Urinary bladder (tissue), 3 donors: ENCODE measurements at regions not wholly inside any gene's neighbourhood (a gene's known extent, or its start where the extent isn't known, plus 50 kb on each side); places are given as distances from the start of the nearest gene placed in this dataset.

Experiments used
- DNase-seq: peaks from one replicate; pipeline ENCODE4 v3.0.0-alpha.2; 2015; ENCODE audit errors: extremely low spot score
- H3K27ac ChIP-seq: one replicate; pipeline ENCODE4 v1.5.1; 2013; ENCODE audit warnings: low read depth, mild to moderate bottlenecking, moderate library complexity
- H3K36me3 ChIP-seq: one replicate; pipeline ENCODE4 v1.6.1; 2013; ENCODE audit warnings: mild to moderate bottlenecking, moderate library complexity; ENCODE audit not compliant: insufficient read depth
- H3K4me1 ChIP-seq: one replicate; pipeline ENCODE4 v1.6.1; 2013; ENCODE audit warnings: mild to moderate bottlenecking, moderate library complexity; ENCODE audit not compliant: insufficient read depth
- H3K4me3 ChIP-seq: one replicate; pipeline ENCODE4 v1.5.1; 2013; ENCODE audit warnings: low read depth, low read length
- WGBS: extraction: QIAGEN DNeasy Blood & Tissue Kit; methylation state at CpG from one replicate; pipeline ENCODE4 v1.1.7; 2013; 5-methylcytosine and 5-hydroxymethylcytosine counted together
- donor health status: healthy with polysubstance abuse.
- donor health status: healthy.

GRCh38 chr2:138319616-138320015 lies 182.0 kb upstream of the SPOPL start:
- Histone ChIP-seq H3K36me3 (no peaks in the 10 kb centered on the region), H3K4me1 (no peaks in the 10 kb centered on the region), H3K4me3 (no peak overlapping the region), H3K27ac (no peak overlapping the region)
- no peak for DNase-seq
- 63% methylated on average over 2 of the region's 2 CpGs for WGBS

GRCh38 chr2:138321458-138321857 lies 180.1 kb upstream of the SPOPL start:
- DNase-seq, result no peak
- Histone ChIP-seq H3K27ac (no peak overlapping the region), H3K4me1 (no peaks in the 10 kb centered on the region), H3K36me3 (no peaks in the 10 kb centered on the region), H3K4me3 (no peak overlapping the region)
- 89% methylated on average over 2 of the region's 2 CpGs for WGBS

GRCh38 chr2:138323382-138324067 lies 178.0 kb upstream of the SPOPL start:
- DNase-seq, result no peak
- WGBS, result 90% methylated on average over 2 of the region's 2 CpGs
- H3K27ac ChIP-seq, result no peak overlapping the region
- H3K4me1 ChIP-seq, result no peaks in the 10 kb centered on the region
- H3K4me3 ChIP-seq, result no peak overlapping the region
- no peaks in the 10 kb centered on the region for H3K36me3 ChIP-seq

DNA sequence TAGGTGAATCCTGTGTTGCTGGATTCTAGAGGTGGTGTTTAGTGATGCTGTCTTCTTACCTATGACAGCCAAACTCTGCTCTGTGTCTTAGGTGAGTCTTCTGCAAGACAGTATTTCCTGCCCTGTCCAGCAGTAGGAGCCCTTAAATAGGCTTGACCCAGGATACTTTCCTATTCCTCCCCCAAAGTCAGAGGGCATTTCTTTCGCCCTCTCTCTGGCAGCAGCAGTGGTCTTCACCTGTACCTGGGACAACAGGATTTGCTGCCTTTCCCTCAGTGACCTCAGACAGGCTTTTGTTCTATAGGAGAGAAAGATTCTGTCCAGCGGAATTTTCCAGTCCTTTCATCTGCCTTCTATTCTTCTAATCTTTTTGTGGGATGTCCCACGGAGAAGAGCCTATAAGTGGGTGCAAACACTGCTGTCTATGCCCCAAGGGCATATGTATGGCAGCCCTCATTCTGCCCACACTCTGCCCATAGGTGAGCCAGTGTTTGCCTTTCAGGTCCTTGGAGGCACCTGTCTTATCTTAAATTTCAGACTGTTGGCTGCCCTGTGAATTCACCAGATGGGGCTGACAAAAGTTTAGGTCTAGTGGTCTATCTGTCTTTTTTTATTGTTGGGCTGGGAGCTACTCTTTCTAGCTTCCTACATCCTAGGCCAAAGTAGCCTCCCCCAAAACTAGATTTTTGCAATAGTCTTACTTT lies 177.3 kb upstream of the SPOPL start:
- Histone ChIP-seq H3K4me1 (no peaks in the 10 kb centered on the region), H3K4me3 (no peak overlapping the region), H3K27ac (no peak overlapping the region), H3K36me3 (no peaks in the 10 kb centered on the region)
- 86% methylated on average over 3 of the region's 3 CpGs for WGBS
- DNase-seq, result no peak

GRCh38 chr2:138327967-138328366 lies 173.6 kb upstream of the SPOPL start:
- DNase-seq, result no peak
- Histone ChIP-seq H3K27ac (no peak overlapping the region), H3K4me1 (no peaks in the 10 kb centered on the region), H3K36me3 (no peaks in the 10 kb centered on the region), H3K4me3 (no peak overlapping the region)
- whole genome bisulfite sequencing, result 96% methylated on average over 1 of the region's 1 CpG

GRCh38 chr2:138329162-138329561 lies 172.4 kb upstream of the SPOPL start:
- WGBS, result 81% methylated on average over 3 of the region's 3 CpGs
- Histone ChIP-seq H3K36me3 (no peaks in the 10 kb centered on the region), H3K4me3 (no peak overlapping the region), H3K4me1 (no peaks in the 10 kb centered on the region), H3K27ac (no peak overlapping the region)
- DNase-seq, result no peak

- WGBS, result 32% methylated on average over 1 of the region's 1 CpG
- no peaks in the 10 kb centered on the region for H3K36me3 ChIP-seq
- no peak for DNase-seq
These were observed 172.0 kb upstream of the SPOPL start for GRCh38 chr2:138329591-138329990.

GRCh38 chr2:138333121-138333520 lies 168.4 kb upstream of the SPOPL start:
- Histone ChIP-seq H3K4me3 (no peak overlapping the region), H3K27ac (no peak overlapping the region), H3K4me1 (no peaks in the 10 kb centered on the region), H3K36me3 (no peaks in the 10 kb centered on the region)
- DNase-seq, result no peak

More at GRCh38 chr2:138329591-138329990, 172.0 kb upstream of the SPOPL start:
- Histone ChIP-seq H3K27ac (no peak overlapping the region), H3K4me3 (no peak overlapping the region), H3K4me1 (no peaks in the 10 kb centered on the region)

DNA sequence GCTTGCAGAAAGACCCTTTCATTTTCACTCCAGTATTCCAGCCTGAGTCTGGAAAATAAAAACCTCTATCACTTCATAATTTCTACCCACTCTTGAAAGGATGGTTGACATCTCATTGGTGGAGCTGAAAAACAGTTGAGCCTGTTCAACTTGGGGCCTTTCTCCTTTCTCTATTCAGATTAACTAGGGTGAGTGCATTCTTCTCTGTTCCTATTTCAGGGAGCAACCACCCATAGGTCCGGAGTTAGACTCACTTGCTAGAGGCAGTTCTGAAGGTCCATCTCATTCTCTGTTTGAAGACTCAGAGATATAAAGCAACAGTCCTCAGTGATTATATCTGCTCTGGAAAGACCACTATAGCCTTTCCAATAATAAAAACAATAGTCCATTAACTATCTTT lies 167.9 kb upstream of the SPOPL start:
- WGBS, result 91% methylated on average over 1 of the region's 1 CpG
- Histone ChIP-seq H3K4me1 (no peaks in the 10 kb centered on the region), H3K27ac (no peak overlapping the region), H3K4me3 (no peak overlapping the region), H3K36me3 (no peaks in the 10 kb centered on the region)
- DNase-seq, result no peak

DNA sequence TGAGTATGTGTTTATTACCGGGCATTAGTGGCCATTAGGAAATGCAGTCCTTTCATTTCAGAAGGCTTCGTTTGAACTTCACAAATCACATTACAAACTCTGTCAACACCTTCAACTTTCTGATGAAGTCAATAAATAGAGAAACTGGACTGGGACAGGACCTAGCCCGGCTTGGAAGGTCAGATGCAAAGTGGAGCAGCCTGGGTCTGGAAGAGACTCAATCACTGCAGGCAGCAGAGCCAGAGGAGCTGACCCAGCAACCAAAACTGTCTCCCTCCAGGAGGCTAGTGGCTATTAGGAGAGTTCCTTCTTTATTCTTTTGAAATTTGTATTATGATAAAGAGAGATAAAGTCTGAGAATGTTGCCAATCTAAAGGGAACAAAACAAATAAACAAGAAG lies 167.2 kb upstream of the SPOPL start:
- no peak for DNase-seq
- no peak overlapping the region for H3K4me3 ChIP-seq
- no peaks in the 10 kb centered on the region for H3K4me1 ChIP-seq
- H3K27ac ChIP-seq, result no peak overlapping the region
- WGBS, result 57% methylated on average over 3 of the region's 3 CpGs
- H3K36me3 ChIP-seq, result no peaks in the 10 kb centered on the region

GRCh38 chr2:138335036-138335435 lies 166.5 kb upstream of the SPOPL start:
- H3K4me3 ChIP-seq, result no peak overlapping the region
- no peaks in the 10 kb centered on the region for H3K4me1 ChIP-seq
- H3K36me3 ChIP-seq, result no peaks in the 10 kb centered on the region
- DNase-seq, result no peak
- H3K27ac ChIP-seq, result no peak overlapping the region

GRCh38 chr2:138336146-138336545 lies 165.4 kb upstream of the SPOPL start:
- no peaks in the 10 kb centered on the region for H3K36me3 ChIP-seq
- no peak for DNase-seq
- 91% methylated on average over 2 of the region's 2 CpGs for WGBS
- no peaks in the 10 kb centered on the region for H3K4me1 ChIP-seq
- no peak overlapping the region for H3K27ac ChIP-seq
- no peak overlapping the region for H3K4me3 ChIP-seq

DNA sequence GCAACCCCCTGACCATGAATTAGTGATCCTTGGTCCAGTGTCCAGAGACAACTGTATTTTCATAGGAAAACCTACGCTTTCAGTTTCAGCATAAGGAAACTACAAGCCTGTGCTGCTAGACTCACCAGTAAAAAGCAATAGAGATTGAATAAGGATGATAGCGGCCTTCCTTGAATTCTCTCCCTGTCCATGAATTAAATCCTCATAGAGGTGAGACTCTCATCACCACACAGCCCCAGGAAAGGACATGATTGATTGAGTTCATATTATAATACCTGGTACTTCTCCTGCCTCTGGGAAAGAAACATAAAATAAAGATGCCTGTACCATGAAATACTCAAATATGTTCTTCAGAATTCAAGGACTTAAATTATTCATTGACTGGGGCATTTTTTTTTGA lies 146.3 kb upstream of the SPOPL start:
- Histone ChIP-seq H3K4me3 (no peak overlapping the region), H3K4me1 (no peaks in the 10 kb centered on the region), H3K36me3 (no peaks in the 10 kb centered on the region), H3K27ac (no peak overlapping the region)
- no peak for DNase-seq
- WGBS, result 96% methylated on average over 2 of the region's 2 CpGs

GRCh38 chr2:138356178-138356577 lies 145.4 kb upstream of the SPOPL start:
- WGBS, result 38% methylated on average over 4 of the region's 4 CpGs
- Histone ChIP-seq H3K4me1 (no peaks in the 10 kb centered on the region), H3K36me3 (no peaks in the 10 kb centered on the region), H3K27ac (no peak overlapping the region), H3K4me3 (no peak overlapping the region)
- DNase-seq, result no peak
